H9 (cell line): ENCODE measurements at regions not wholly inside any gene's neighbourhood (a gene's known extent, or its start where the extent isn't known, plus 50 kb on each side); places are given as distances from the start of the nearest gene placed in this dataset.

Experiments
- DNase-seq: peaks from one replicate; pipeline ENCODE4 v3.0.0-alpha.2; 2017
- H2AFZ ChIP-seq: one replicate; pipeline ENCODE4 v1.6.1; 2013; ENCODE audit warnings: mild to moderate bottlenecking, low read length, control low read depth, moderate library complexity
- H2AK5ac ChIP-seq: 2 replicates; pipeline ENCODE4 v1.6.1; 2013; ENCODE audit warnings: low read length, control low read depth, mixed read lengths; ENCODE audit not compliant: insufficient read length
- H2BK120ac ChIP-seq: one replicate; pipeline ENCODE4 v1.6.1; 2013; ENCODE audit warnings: low read depth, mild to moderate bottlenecking, low read length, control low read depth, inconsistent platforms; ENCODE audit not compliant: poor library complexity, severe bottlenecking
- H2BK12ac ChIP-seq: 2 replicates; pipeline ENCODE4 v1.6.1; 2013; ENCODE audit warnings: low read length, control low read depth, mixed read lengths, low read depth; ENCODE audit not compliant: insufficient read length
- H2BK15ac ChIP-seq: 2 replicates; pipeline ENCODE4 v1.6.1; 2013; ENCODE audit warnings: low read depth, low read length, control low read depth
- H2BK20ac ChIP-seq: one replicate; pipeline ENCODE4 v1.6.1; 2013; ENCODE audit warnings: low read depth, mild to moderate bottlenecking, low read length, control low read depth, inconsistent platforms; ENCODE audit not compliant: poor library complexity, severe bottlenecking
- H2BK5ac ChIP-seq: 2 replicates; pipeline ENCODE4 v1.6.1; 2013; ENCODE audit warnings: low read length, control low read depth, mixed read lengths; ENCODE audit not compliant: insufficient read length
- H3K14ac ChIP-seq: 2 replicates; pipeline ENCODE4 v1.6.1; 2013; ENCODE audit warnings: low read length, control low read depth; ENCODE audit not compliant: insufficient read depth
- H3K18ac ChIP-seq: 2 replicates; pipeline ENCODE4 v1.6.1; 2013; ENCODE audit warnings: low read depth, mild to moderate bottlenecking, mixed read lengths, low read length, control low read depth; ENCODE audit not compliant: insufficient read length
- H3K23ac ChIP-seq: 2 replicates; pipeline ENCODE4 v1.6.1; 2013; ENCODE audit warnings: low read length, control low read depth, mixed read lengths, low read depth; ENCODE audit not compliant: insufficient read length
- H3K23me2 ChIP-seq: 2 replicates; pipeline ENCODE4 v1.6.1; 2013; ENCODE audit warnings: low read depth, mild to moderate bottlenecking, mixed read lengths, low read length, control low read depth; ENCODE audit not compliant: insufficient read length, poor library complexity, severe bottlenecking
- H3K27ac ChIP-seq: 2 replicates; pipeline ENCODE4 v1.5.1; 2013; ENCODE audit warnings: low read length, control low read depth, mixed read lengths, low read depth; ENCODE audit not compliant: insufficient read length
- H3K27me3 ChIP-seq: 2 replicates; pipeline ENCODE4 v1.6.1; 2013; ENCODE audit warnings: low read length, control low read depth, inconsistent platforms; ENCODE audit not compliant: insufficient read depth
- H3K4ac ChIP-seq: 2 replicates; pipeline ENCODE4 v1.6.1; 2013; ENCODE audit warnings: low read depth, mild to moderate bottlenecking, control low read depth, inconsistent platforms, low read length, moderate library complexity
- H3K4me1 ChIP-seq: 2 replicates; pipeline ENCODE4 v1.6.1; 2013; ENCODE audit warnings: low read length, control low read depth, inconsistent platforms; ENCODE audit not compliant: insufficient read depth
- H3K4me2 ChIP-seq: 2 replicates; pipeline ENCODE4 v1.6.1; 2013; ENCODE audit warnings: low read length, control low read depth, mixed read lengths; ENCODE audit not compliant: insufficient read length, insufficient read depth
- H3K56ac ChIP-seq: 2 replicates; pipeline ENCODE4 v1.6.1; 2013; ENCODE audit warnings: low read depth, mild to moderate bottlenecking, mixed read lengths, low read length, control low read depth; ENCODE audit not compliant: insufficient read length
- H3K79me1 ChIP-seq: 2 replicates; pipeline ENCODE4 v1.6.1; 2013; ENCODE audit warnings: low read depth, mild to moderate bottlenecking, moderate library complexity, low read length, control low read depth, inconsistent platforms; ENCODE audit not compliant: insufficient read depth, poor library complexity, severe bottlenecking
- H3K79me2 ChIP-seq: 2 replicates; pipeline ENCODE4 v1.6.1; 2013; ENCODE audit warnings: low read length, control low read depth, inconsistent platforms; ENCODE audit not compliant: insufficient read depth
- H3K9ac ChIP-seq: 2 replicates; pipeline ENCODE4 v1.6.1; 2013; ENCODE audit warnings: low read length, control low read depth, mixed read lengths; ENCODE audit not compliant: insufficient read length; ENCODE audit errors: extremely low read depth
- H3K9me3 ChIP-seq: one replicate; pipeline ENCODE4 v1.6.1; 2013; ENCODE audit warnings: low read depth, low read length, inconsistent platforms; ENCODE audit not compliant: control insufficient read depth
- H3T11ph ChIP-seq: one replicate; pipeline ENCODE4 v1.6.1; 2013; ENCODE audit warnings: mild to moderate bottlenecking, low read length, control low read depth, inconsistent platforms
- H4K20me1 ChIP-seq: one replicate; pipeline ENCODE4 v1.6.1; 2013; ENCODE audit not compliant: control insufficient read depth, insufficient read length, insufficient read depth
- H4K5ac ChIP-seq: 2 replicates; pipeline ENCODE4 v1.6.1; 2013; ENCODE audit warnings: low read depth, mild to moderate bottlenecking, mixed read lengths, low read length, control low read depth; ENCODE audit not compliant: insufficient read length
- H4K8ac ChIP-seq: replicated peaks from 2 replicates; pipeline ENCODE4 v1.6.1; 2013; ENCODE audit warnings: low read length, control low read depth, mixed read lengths, low read depth; ENCODE audit not compliant: insufficient read length
- H4K91ac ChIP-seq: 2 replicates; pipeline ENCODE4 v1.6.1; 2013; ENCODE audit warnings: low read depth, mild to moderate bottlenecking, moderate library complexity, mixed read lengths, low read length, control low read depth; ENCODE audit not compliant: insufficient read length
- H3K27ac Mint-ChIP-seq, 3 experiments: 2 replicates in 2 of 3; 3 replicates in 1 of 3; pipeline ENCODE4 v1.8.0; 2020 to 2021; ENCODE audit warnings: mixed read lengths in 3 of 3, mild to moderate bottlenecking in 1 of 3, moderate library complexity in 1 of 3
- H3K27me3 Mint-ChIP-seq: 2 replicates; pipeline ENCODE4 v1.8.0; 2021; ENCODE audit warnings: low read depth, mild to moderate bottlenecking, moderate library complexity, mixed read lengths
- H3K36me3 Mint-ChIP-seq, 3 experiments: 2 replicates in 2 of 3; 3 replicates in 1 of 3; pipeline ENCODE4 v1.8.0; 2020 to 2021; ENCODE audit warnings: low read depth in 3 of 3, mixed read lengths in 3 of 3; ENCODE audit not compliant: insufficient read depth in 1 of 3
- H3K4me1 Mint-ChIP-seq, 2 experiments: 2 replicates each; pipeline ENCODE4 v1.8.0; 2020; ENCODE audit warnings: mixed read lengths in 2 of 2
- H3K4me3 Mint-ChIP-seq, 2 experiments: 2 replicates in 1 of 2; 3 replicates in 1 of 2; pipeline ENCODE4 v1.8.0; 2020 to 2021; ENCODE audit warnings: mild to moderate bottlenecking in 2 of 2, mixed read lengths in 2 of 2, moderate library complexity in 1 of 2
- H3K9me3 Mint-ChIP-seq, 2 experiments: 2 replicates in 1 of 2; 3 replicates in 1 of 2; pipeline ENCODE4 v1.8.0; 2020; ENCODE audit warnings: mild to moderate bottlenecking in 2 of 2, mixed read lengths in 2 of 2, moderate library complexity in 1 of 2
- CTCF ChIP-seq: fragments of 200-600 bp; sonication (generic); conservative IDR thresholded peaks from 3 replicates; pipeline ENCODE4 v1.8.0; 2021; ENCODE audit warnings: antibody characterized with exemption, mild to moderate bottlenecking
- WGBS: extraction: QIAGEN DNeasy Blood & Tissue Kit; methylation state at CpG from one replicate; pipeline ENCODE4 v1.1.7; 2013; ENCODE audit warnings: missing lambda C conversion rate, low lambda C conversion rate, mixed read lengths; ENCODE audit not compliant: insufficient read length; ENCODE audit errors: extremely low coverage; 5-methylcytosine and 5-hydroxymethylcytosine counted together

GRCh38 chr12:115002434-115002833 is 318.5 kb upstream of the TBX3 start:
- no peak for TF ChIP-seq CTCF
- no peak overlapping the region for H3K4me2 ChIP-seq
- H3K9ac ChIP-seq = no peak overlapping the region
- no peak overlapping the region for H3K27ac Mint-ChIP-seq
- no peak overlapping the region for H2BK120ac ChIP-seq
- no peaks in the 10 kb centered on the region for H3K4me1 Mint-ChIP-seq
- WGBS = no CpG with 5 or more reads among the region's 11 CpGs
- H2BK20ac ChIP-seq = no peak overlapping the region
- H4K91ac ChIP-seq = no peak overlapping the region
- no peak overlapping the region for H3K18ac ChIP-seq
- H3K36me3 Mint-ChIP-seq = no peaks in the 10 kb centered on the region
- H3K27me3 Mint-ChIP-seq = peaks cover 17% of the 10 kb centered on the region
- no peaks in the 10 kb centered on the region for H4K20me1 ChIP-seq
- no peak overlapping the region for H3T11ph ChIP-seq
- H2AK5ac ChIP-seq = no peak overlapping the region
- H3K4me3 Mint-ChIP-seq = no peak overlapping the region
- no peak overlapping the region for H3K14ac ChIP-seq
- no peak overlapping the region for H4K8ac ChIP-seq
- no peak overlapping the region for H3K4ac ChIP-seq
- no peak overlapping the region for H2BK12ac ChIP-seq
- H3K23me2 ChIP-seq = no peaks in the 10 kb centered on the region
- no peaks in the 10 kb centered on the region for H3K9me3 ChIP-seq
- no peak overlapping the region for H2BK5ac ChIP-seq
- H3K79me1 ChIP-seq = no peaks in the 10 kb centered on the region
- no peak overlapping the region for H2BK15ac ChIP-seq
- no peaks in the 10 kb centered on the region for H3K9me3 Mint-ChIP-seq
- no peak for DNase-seq
- no peak overlapping the region for H4K5ac ChIP-seq
- H2AFZ ChIP-seq = no peak overlapping the region
- no peak overlapping the region for H3K56ac ChIP-seq
- H3K79me2 ChIP-seq = no peaks in the 10 kb centered on the region
- no peak overlapping the region for H3K27ac ChIP-seq
- no peaks in the 10 kb centered on the region for H3K27me3 ChIP-seq
- H3K4me1 ChIP-seq = no peaks in the 10 kb centered on the region
- H3K23ac ChIP-seq = no peak overlapping the region
